A549 (cell line): ENCODE measurements at regions not wholly inside any gene's neighbourhood (a gene's known extent, or its start where the extent isn't known, plus 50 kb on each side); places are given as distances from the start of the nearest gene placed in this dataset.

Experiments
- ATAC-seq, 2 experiments: fragments of 200-7000 bp in 1 of 2; fragments of >200 bp in 1 of 2; cut with Nextera tagmentation in 1 of 2; cut with Tn5 transposase in 1 of 2; 3 replicates each; pipeline versions ENCODE4 v1.8.0 to v1.9.1; 2018 to 2020; ENCODE audit warnings: mild to moderate bottlenecking in 1 of 2, moderate library complexity in 1 of 2
- CTCF ChIA-PET: fragments of 300-600 bp; sonication (Branson Sonifier 250); formaldehyde crosslinking; extraction: SDS; loops from one replicate; lab custom pipeline; 2021; ENCODE audit warnings: antibody characterized with exemption, inconsistent platforms; lab: Yijun Ruan, JAX
- POLR2A ChIA-PET: fragments of 350-600 bp; formaldehyde crosslinking; extraction: SDS; loops from one replicate; lab custom pipeline; 2021; ENCODE audit warnings: antibody characterized with exemption, inconsistent platforms; lab: Yijun Ruan, JAX
- DNase-seq, 2 experiments: peaks; one replicate each; pipeline versions ENCODE4 v3.0.0 to v3.0.0-alpha.2; 2011 to 2016; ENCODE audit warnings: low read depth in 1 of 2, low spot score in 1 of 2
- FAIRE-seq: peaks from 2 replicates; lab custom pipeline; 2011; peaks lifted over from hg19 to GRCh38; lab: Jason Lieb, UNC
- H3K27ac ChIP-seq, 2 experiments: fragments of >200 bp; sonication (Bioruptor Twin); formaldehyde crosslinking; 3 replicates each; pipeline ENCODE4 v1.5.1; 2016 to 2017
- H3K4me1 ChIP-seq: fragments of >200 bp; sonication (Bioruptor Twin); formaldehyde crosslinking; 3 replicates; pipeline ENCODE4 v1.6.1; 2016
- H3K4me2 ChIP-seq: fragments of >200 bp; sonication (Bioruptor Twin); formaldehyde crosslinking; 3 replicates; pipeline ENCODE4 v1.6.1; 2016
- H3K4me3 ChIP-seq: fragments of >200 bp; sonication (Bioruptor Twin); formaldehyde crosslinking; 3 replicates; pipeline ENCODE4 v1.5.1; 2016
- H3K9me3 ChIP-seq: fragments of >200 bp; sonication (Bioruptor Twin); formaldehyde crosslinking; 3 replicates; pipeline ENCODE4 v1.6.1; 2016
- CBX2 ChIP-seq: fragments of 200-600 bp; sonication (generic); IDR thresholded peaks from 2 replicates; pipeline ENCODE4 v1.6.1; 2016; ENCODE audit warnings: low read depth, mild to moderate bottlenecking, borderline replicate concordance
- CEBPB ChIP-seq, 2 experiments: fragments of >200 bp in 1 of 2; sonication (Bioruptor Twin) in 1 of 2; formaldehyde crosslinking in 1 of 2; IDR thresholded peaks; 2 replicates each; pipeline ENCODE4 v1.6.1; 2012 to 2016
- CHD2 ChIP-seq: fragments of 150-350 bp; IDR thresholded peaks from 2 replicates; pipeline ENCODE4 v1.6.1; 2014; ENCODE audit warnings: low read length; ENCODE audit not compliant: partially characterized antibody
- EHF ChIP-seq: fragments of 250-450 bp; sonication (Bioruptor Pico); IDR thresholded peaks from 2 replicates; pipeline ENCODE4 v1.5.0; 2020; ENCODE audit warnings: mild to moderate bottlenecking
- FOSL2 ChIP-seq, 2 experiments: fragments of 450-650 bp in 1 of 2; fragments of >200 bp in 1 of 2; sonication (Bioruptor Twin) in 1 of 2; formaldehyde crosslinking; IDR thresholded peaks; 2 replicates each; pipeline versions ENCODE4 v1.5.0 to v1.6.1; 2016 to 2020; ENCODE audit warnings: mild to moderate bottlenecking in 1 of 2, moderate library complexity in 1 of 2
- HDAC2 ChIP-seq: fragments of 200-600 bp; sonication (generic); IDR thresholded peaks from 2 replicates; pipeline ENCODE4 v1.6.1; 2016
- HOXA7 ChIP-seq: fragments of 250-450 bp; sonication (Bioruptor Pico); IDR thresholded peaks from 2 replicates; pipeline ENCODE4 v1.5.0; 2020; ENCODE audit warnings: mild to moderate bottlenecking, moderate library complexity
- JUNB ChIP-seq: fragments of >200 bp; sonication (Bioruptor Twin); formaldehyde crosslinking; IDR thresholded peaks from 2 replicates; pipeline ENCODE4 v1.6.1; 2016
- KDM1A ChIP-seq: fragments of 200-600 bp; sonication (generic); IDR thresholded peaks from 2 replicates; pipeline ENCODE4 v1.6.1; 2016; ENCODE audit warnings: low read depth, mild to moderate bottlenecking
- MAFK ChIP-seq: fragments of 450-650 bp; IDR thresholded peaks from 2 replicates; pipeline ENCODE4 v1.6.1; 2014; ENCODE audit not compliant: partially characterized antibody
- MAZ ChIP-seq: fragments of 150-350 bp; IDR thresholded peaks from 2 replicates; pipeline ENCODE4 v1.6.1; 2014; ENCODE audit warnings: antibody characterized with exemption, low read depth, low read length, borderline replicate concordance
- NFE2L2 ChIP-seq: fragments of 150-350 bp; conservative IDR thresholded peaks from 2 replicates; pipeline ENCODE4 v1.6.1; 2014; ENCODE audit warnings: low read length
- POLR2A ChIP-seq: IDR thresholded peaks from 2 replicates; pipeline ENCODE4 v1.6.1; 2012; ENCODE audit warnings: mild to moderate bottlenecking, low read length
- POLR2AphosphoS2 ChIP-seq: conservative IDR thresholded peaks from 2 replicates; pipeline ENCODE4 v1.6.1; 2012; ENCODE audit warnings: low read length, improper control_type of control experiment, inconsistent platforms
- RAD21 ChIP-seq, 2 experiments: fragments of >200 bp in 1 of 2; sonication (Bioruptor Twin) in 1 of 2; formaldehyde crosslinking in 1 of 2; IDR thresholded peaks in 1 of 2; conservative IDR thresholded peaks in 1 of 2; 2 replicates in 1 of 2; 3 replicates in 1 of 2; pipeline ENCODE4 v1.6.1; 2012 to 2018; ENCODE audit warnings: inconsistent platforms in 1 of 2
- RNF2 ChIP-seq: fragments of 200-600 bp; sonication (generic); IDR thresholded peaks from 2 replicates; pipeline ENCODE4 v1.6.1; 2016; ENCODE audit warnings: low read depth, mild to moderate bottlenecking, antibody characterized with exemption, moderate library complexity, borderline replicate concordance
- WGBS: methylation state at CpG from one replicate; pipeline ENCODE4 v1.1.6; 2017; ENCODE audit errors: missing lambda C conversion rate; 5-methylcytosine and 5-hydroxymethylcytosine counted together
- TF ChIP-seq, protein P1 (sequence below): fragments of 200-600 bp; sonication (generic); IDR thresholded peaks from 2 replicates; pipeline ENCODE4 v1.6.1; 2016; ENCODE audit warnings: antibody characterized with exemption, mild to moderate bottlenecking, moderate library complexity
- TF ChIP-seq, protein P2 (sequence below): IDR thresholded peaks from 2 replicates; pipeline ENCODE4 v1.6.1; 2012
- TF ChIP-seq, protein P3 (sequence below): fragments of 150-350 bp; IDR thresholded peaks from 2 replicates; pipeline ENCODE4 v1.6.1; 2014; ENCODE audit warnings: low read depth, mild to moderate bottlenecking, low read length
- TF ChIP-seq, protein P4 (sequence below): fragments of 250-450 bp; sonication (Bioruptor Pico); IDR thresholded peaks from 2 replicates; pipeline ENCODE4 v1.5.0; 2021; ENCODE audit warnings: mild to moderate bottlenecking, moderate library complexity, borderline replicate concordance

DNA sequence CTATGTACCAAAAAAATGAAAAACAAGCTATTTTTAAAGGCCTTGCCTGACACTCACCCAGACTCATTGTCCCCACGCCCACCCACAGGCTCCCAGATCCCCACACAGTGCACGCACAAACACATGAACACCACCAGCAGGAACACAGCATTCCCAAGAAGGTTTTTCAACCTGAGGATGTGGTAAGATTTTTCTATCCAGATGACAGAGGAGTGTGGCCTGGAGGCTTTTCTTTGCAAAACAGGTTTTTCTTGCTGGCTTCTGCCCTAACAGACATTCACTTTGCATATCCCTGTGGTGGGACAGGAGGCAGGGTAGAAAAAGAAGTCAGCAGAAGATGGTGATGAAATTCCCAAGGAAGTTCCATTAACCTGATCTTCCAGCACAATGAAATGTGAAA, 97.8 kb downstream of the KLF12 start:
- WGBS, result 91% methylated on average over 2 of the region's 2 CpGs

DNA sequence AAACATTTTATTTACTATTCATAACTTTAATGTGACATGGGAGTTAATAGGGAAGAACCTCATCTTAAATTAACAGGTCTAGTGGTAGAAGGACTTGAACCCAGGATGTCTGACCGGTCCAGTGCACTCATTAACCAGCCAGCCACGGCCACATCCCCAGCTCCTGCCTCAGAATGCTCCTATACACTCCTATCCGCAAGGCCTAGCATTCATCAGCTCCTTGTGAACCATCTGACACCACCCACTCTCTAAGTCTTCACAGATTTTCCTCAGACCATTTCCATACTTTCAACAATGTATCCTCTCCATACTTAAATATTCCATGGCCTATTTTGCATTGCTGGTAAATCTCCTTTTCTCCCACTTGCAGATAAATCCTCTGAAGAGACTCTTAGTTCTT, 98.3 kb downstream of the KLF12 start:
- Histone ChIP-seq H3K4me2 (no peak overlapping the region), H3K4me3 (no peak overlapping the region), H3K4me1 (no peaks in the 10 kb centered on the region), H3K9me3 (no peaks in the 10 kb centered on the region), H3K27ac (no peak overlapping the region)
- no peak for TF ChIP-seq CEBPB (IDR thresholded peaks at IDR 0.05)
- no peak for TF ChIP-seq NFE2L2
- no peak for TF ChIP-seq CHD2
- TF ChIP-seq HDAC2, result no peak
- no peak for TF ChIP-seq POLR2AphosphoS2
- TF ChIP-seq POLR2A, result no peak
- TF ChIP-seq, protein P1, sequence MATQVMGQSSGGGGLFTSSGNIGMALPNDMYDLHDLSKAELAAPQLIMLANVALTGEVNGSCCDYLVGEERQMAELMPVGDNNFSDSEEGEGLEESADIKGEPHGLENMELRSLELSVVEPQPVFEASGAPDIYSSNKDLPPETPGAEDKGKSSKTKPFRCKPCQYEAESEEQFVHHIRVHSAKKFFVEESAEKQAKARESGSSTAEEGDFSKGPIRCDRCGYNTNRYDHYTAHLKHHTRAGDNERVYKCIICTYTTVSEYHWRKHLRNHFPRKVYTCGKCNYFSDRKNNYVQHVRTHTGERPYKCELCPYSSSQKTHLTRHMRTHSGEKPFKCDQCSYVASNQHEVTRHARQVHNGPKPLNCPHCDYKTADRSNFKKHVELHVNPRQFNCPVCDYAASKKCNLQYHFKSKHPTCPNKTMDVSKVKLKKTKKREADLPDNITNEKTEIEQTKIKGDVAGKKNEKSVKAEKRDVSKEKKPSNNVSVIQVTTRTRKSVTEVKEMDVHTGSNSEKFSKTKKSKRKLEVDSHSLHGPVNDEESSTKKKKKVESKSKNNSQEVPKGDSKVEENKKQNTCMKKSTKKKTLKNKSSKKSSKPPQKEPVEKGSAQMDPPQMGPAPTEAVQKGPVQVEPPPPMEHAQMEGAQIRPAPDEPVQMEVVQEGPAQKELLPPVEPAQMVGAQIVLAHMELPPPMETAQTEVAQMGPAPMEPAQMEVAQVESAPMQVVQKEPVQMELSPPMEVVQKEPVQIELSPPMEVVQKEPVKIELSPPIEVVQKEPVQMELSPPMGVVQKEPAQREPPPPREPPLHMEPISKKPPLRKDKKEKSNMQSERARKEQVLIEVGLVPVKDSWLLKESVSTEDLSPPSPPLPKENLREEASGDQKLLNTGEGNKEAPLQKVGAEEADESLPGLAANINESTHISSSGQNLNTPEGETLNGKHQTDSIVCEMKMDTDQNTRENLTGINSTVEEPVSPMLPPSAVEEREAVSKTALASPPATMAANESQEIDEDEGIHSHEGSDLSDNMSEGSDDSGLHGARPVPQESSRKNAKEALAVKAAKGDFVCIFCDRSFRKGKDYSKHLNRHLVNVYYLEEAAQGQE, result no peak
- no peak for TF ChIP-seq FOSL2 (IDR thresholded peaks at IDR 0.05)
- no peak for TF ChIP-seq FOSL2 (CRISPR knock-in tag; IDR thresholded peaks at IDR 0.05)
- TF ChIP-seq, protein P2, sequence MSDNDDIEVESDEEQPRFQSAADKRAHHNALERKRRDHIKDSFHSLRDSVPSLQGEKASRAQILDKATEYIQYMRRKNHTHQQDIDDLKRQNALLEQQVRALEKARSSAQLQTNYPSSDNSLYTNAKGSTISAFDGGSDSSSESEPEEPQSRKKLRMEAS, result no peak
- no peak for TF ChIP-seq JUNB
- TF ChIP-seq RAD21 (conservative IDR thresholded peaks at IDR 0.05 in 1 of 2, IDR thresholded peaks at IDR 0.05 in 1 of 2), result no peak
- TF ChIP-seq HOXA7, result no peak
- no peak for TF ChIP-seq MAZ
- TF ChIP-seq, protein P3, sequence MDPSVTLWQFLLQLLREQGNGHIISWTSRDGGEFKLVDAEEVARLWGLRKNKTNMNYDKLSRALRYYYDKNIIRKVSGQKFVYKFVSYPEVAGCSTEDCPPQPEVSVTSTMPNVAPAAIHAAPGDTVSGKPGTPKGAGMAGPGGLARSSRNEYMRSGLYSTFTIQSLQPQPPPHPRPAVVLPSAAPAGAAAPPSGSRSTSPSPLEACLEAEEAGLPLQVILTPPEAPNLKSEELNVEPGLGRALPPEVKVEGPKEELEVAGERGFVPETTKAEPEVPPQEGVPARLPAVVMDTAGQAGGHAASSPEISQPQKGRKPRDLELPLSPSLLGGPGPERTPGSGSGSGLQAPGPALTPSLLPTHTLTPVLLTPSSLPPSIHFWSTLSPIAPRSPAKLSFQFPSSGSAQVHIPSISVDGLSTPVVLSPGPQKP, result no peak
- ChIA-PET CTCF (no interaction called here), POLR2A (no interaction called here)
- DNase-seq (no peak), FAIRE-seq (no peak), ATAC-seq (no peak)
- 62% methylated on average over 3 of the region's 3 CpGs for WGBS

More for the DNA sequence above, 97.8 kb downstream of the KLF12 start:
- ATAC-seq (no peak), FAIRE-seq (no peak), DNase-seq (no peak)
- TF ChIP-seq EHF (CRISPR knock-in tag), result no peak
- no peak for TF ChIP-seq KDM1A
- no peak for TF ChIP-seq MAFK
- TF ChIP-seq CEBPB (IDR thresholded peaks at IDR 0.05), result no peak
- no peak for TF ChIP-seq RNF2
- TF ChIP-seq CBX2, result no peak
- TF ChIP-seq, protein P4, sequence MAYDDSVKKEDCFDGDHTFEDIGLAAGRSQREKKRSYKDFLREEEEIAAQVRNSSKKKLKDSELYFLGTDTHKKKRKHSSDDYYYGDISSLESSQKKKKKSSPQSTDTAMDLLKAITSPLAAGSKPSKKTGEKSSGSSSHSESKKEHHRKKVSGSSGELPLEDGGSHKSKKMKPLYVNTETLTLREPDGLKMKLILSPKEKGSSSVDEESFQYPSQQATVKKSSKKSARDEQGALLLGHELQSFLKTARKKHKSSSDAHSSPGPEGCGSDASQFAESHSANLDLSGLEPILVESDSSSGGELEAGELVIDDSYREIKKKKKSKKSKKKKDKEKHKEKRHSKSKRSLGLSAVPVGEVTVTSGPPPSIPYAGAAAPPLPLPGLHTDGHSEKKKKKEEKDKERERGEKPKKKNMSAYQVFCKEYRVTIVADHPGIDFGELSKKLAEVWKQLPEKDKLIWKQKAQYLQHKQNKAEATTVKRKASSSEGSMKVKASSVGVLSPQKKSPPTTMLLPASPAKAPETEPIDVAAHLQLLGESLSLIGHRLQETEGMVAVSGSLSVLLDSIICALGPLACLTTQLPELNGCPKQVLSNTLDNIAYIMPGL (CRISPR knock-in tag), result no peak
- TF ChIP-seq JUNB, result no peak
- no peak for TF ChIP-seq HDAC2
- TF ChIP-seq MAZ, result no peak
- Histone ChIP-seq H3K9me3 (no peaks in the 10 kb centered on the region), H3K4me2 (no peak overlapping the region), H3K27ac (no peak overlapping the region), H3K4me1 (no peaks in the 10 kb centered on the region), H3K4me3 (no peak overlapping the region)
- POLR2A ChIA-PET, result no interaction called here
- CTCF ChIA-PET, result no interaction called here
